Ishikawa (cell line): ENCODE measurements at regions not wholly inside any gene's neighbourhood (a gene's known extent, or its start where the extent isn't known, plus 50 kb on each side); places are given as distances from the start of the nearest gene placed in this dataset.

Source experiments
- CEBPB ChIP-seq: IDR thresholded peaks from 2 replicates; pipeline ENCODE4 v1.6.1; 2012
- EGR1 ChIP-seq: IDR thresholded peaks from 2 replicates; pipeline ENCODE4 v1.6.1; 2012
- FOXM1 ChIP-seq: IDR thresholded peaks from 2 replicates; pipeline ENCODE4 v1.6.1; 2012; ENCODE audit warnings: low read depth, borderline replicate concordance
- MAX ChIP-seq: IDR thresholded peaks from 2 replicates; pipeline ENCODE4 v1.6.1; 2012
- NFIC ChIP-seq: IDR thresholded peaks from 2 replicates; pipeline ENCODE4 v1.6.1; 2012
- RAD21 ChIP-seq: IDR thresholded peaks from 2 replicates; pipeline ENCODE4 v1.6.1; 2012; ENCODE audit warnings: low read depth
- REST ChIP-seq: IDR thresholded peaks from 2 replicates; pipeline ENCODE4 v1.6.1; 2012; ENCODE audit warnings: low read depth, mild to moderate bottlenecking
- TAF1 ChIP-seq: IDR thresholded peaks from 2 replicates; pipeline ENCODE4 v1.6.1; 2012; ENCODE audit warnings: low read depth, mild to moderate bottlenecking
- TEAD4 ChIP-seq: IDR thresholded peaks from 2 replicates; pipeline ENCODE4 v1.6.1; 2012
- YY1 ChIP-seq: IDR thresholded peaks from 2 replicates; pipeline ENCODE4 v1.6.1; 2012; ENCODE audit warnings: low read depth
- ZBTB7A ChIP-seq: IDR thresholded peaks from 2 replicates; pipeline ENCODE4 v1.6.1; 2012; ENCODE audit warnings: low read depth

GRCh38 chrX:113059714-113060113, 219.1 kb upstream of the AMOT start:
- TF ChIP-seq EGR1 (no peak), TAF1 (no peak), TEAD4 (no peak), RAD21 (no peak), CEBPB (no peak), ZBTB7A (no peak), NFIC (no peak), YY1 (no peak), MAX (no peak), REST (no peak), FOXM1 (no peak)
